HepG2 (cell line): ENCODE measurements at regions not wholly inside any gene's neighbourhood (a gene's known extent, or its start where the extent isn't known, plus 50 kb on each side); places are given as distances from the start of the nearest gene placed in this dataset.

Experiments used
- ATAC-seq: fragments of 200-7000 bp; cut with Tn5 transposase; 3 replicates; pipeline ENCODE4 v1.9.1; 2020; ENCODE audit warnings: mild to moderate bottlenecking, moderate library complexity
- BruUV-seq: library from RNA; stranded (reverse); fragments of 400-500 nt; replicated peaks from 2 replicates; lab custom pipeline; 2021; lab: Mats Ljungman, UMichigan
- CTCF ChIA-PET: fragments of 300-600 bp; formaldehyde crosslinking; extraction: SDS; loops from one replicate; lab custom pipeline; 2021; ENCODE audit warnings: low total read pairs, inconsistent platforms, low intra/inter-chr PET ratio; lab: Yijun Ruan, JAX
- POLR2A ChIA-PET: fragments of 350-600 bp; sonication (Branson Sonifier 250); formaldehyde crosslinking; loops from one replicate; lab custom pipeline; 2020; ENCODE audit warnings: antibody characterized with exemption, inconsistent platforms; lab: Yijun Ruan, JAX
- DNase-seq: peaks from one replicate; pipeline ENCODE4 v3.0.0-alpha.2; 2015; ENCODE audit warnings: low spot score
- FAIRE-seq: peaks from 3 replicates; lab custom pipeline; 2011; peaks lifted over from hg19 to GRCh38; lab: Jason Lieb, UNC
- H2AFZ ChIP-seq: one replicate; pipeline ENCODE4 v1.6.1; 2011; ENCODE audit warnings: low read length, inconsistent platforms
- H3K27ac ChIP-seq: fragments of 300-600 bp; 3 replicates; pipeline ENCODE4 v1.8.0; 2011; ENCODE audit warnings: mixed run types, mild to moderate bottlenecking, mixed read lengths, low read length, inconsistent platforms; ENCODE audit not compliant: insufficient read depth; ENCODE audit errors: extremely low read length
- H3K27me3 ChIP-seq, 2 experiments: fragments of 200-600 bp in 1 of 2; 2 replicates in 1 of 2; 3 replicates in 1 of 2; pipeline versions ENCODE4 v1.6.0 to v1.8.0; 2011; ENCODE audit warnings: low read length in 2 of 2, mild to moderate bottlenecking in 2 of 2, moderate library complexity in 2 of 2, inconsistent platforms in 1 of 2; ENCODE audit not compliant: insufficient read depth in 2 of 2, control insufficient read depth in 1 of 2
- H3K36me3 ChIP-seq, 2 experiments: fragments of 200-600 bp in 1 of 2; replicated peaks in 1 of 2; 2 replicates in 1 of 2; 3 replicates in 1 of 2; pipeline versions ENCODE4 v1.5.1 to v1.8.0; 2011; ENCODE audit warnings: low read length in 2 of 2, inconsistent platforms in 1 of 2; ENCODE audit not compliant: insufficient read depth in 2 of 2, control insufficient read depth in 1 of 2
- H3K4me1 ChIP-seq: 2 replicates; pipeline ENCODE4 v1.5.1; 2012; ENCODE audit warnings: low read length, inconsistent platforms; ENCODE audit not compliant: insufficient read depth
- H3K4me2 ChIP-seq: 2 replicates; pipeline ENCODE4 v1.6.0; 2011; ENCODE audit warnings: low read depth, low read length, inconsistent platforms
- H3K4me3 ChIP-seq, 3 experiments: fragments of 200-600 bp in 1 of 3; sonication (generic), shearing (Covaris generic) in 1 of 3; replicated peaks in 1 of 3; 2 replicates each; pipeline ENCODE4 v1.5.1; 2011 to 2016; ENCODE audit warnings: low read length in 3 of 3, inconsistent platforms in 2 of 3, low read depth in 2 of 3, mild to moderate bottlenecking in 2 of 3, control low read depth in 1 of 3, mixed read lengths in 1 of 3; ENCODE audit not compliant: insufficient read depth in 1 of 3
- H3K79me2 ChIP-seq: one replicate; pipeline ENCODE4 v1.6.1; 2011; ENCODE audit warnings: low read length, inconsistent platforms; ENCODE audit not compliant: insufficient read depth
- H3K9ac ChIP-seq: 2 replicates; pipeline ENCODE4 v1.6.0; 2011; ENCODE audit warnings: mild to moderate bottlenecking, low read depth, low read length, inconsistent platforms; ENCODE audit not compliant: insufficient read depth
- H3K9me3 ChIP-seq: 2 replicates; pipeline ENCODE4 v1.5.1; 2012; ENCODE audit warnings: mild to moderate bottlenecking, low read length
- H4K20me1 ChIP-seq: 2 replicates; pipeline ENCODE4 v1.6.0; 2011; ENCODE audit warnings: inconsistent platforms, mild to moderate bottlenecking, low read length, moderate library complexity; ENCODE audit not compliant: insufficient read depth
- DPF2 ChIP-seq: sonication (generic); formaldehyde crosslinking; IDR thresholded peaks from 2 replicates; pipeline ENCODE4 v1.4.0; 2020; ENCODE audit warnings: mild to moderate bottlenecking, low read depth, missing genetic modification reagents, borderline replicate concordance
- HNF1A ChIP-seq, 2 experiments: sonication (generic) in 1 of 2; formaldehyde crosslinking in 1 of 2; IDR thresholded peaks; 2 replicates each; pipeline versions ENCODE4 v1.4.0 to v1.6.1; 2016 to 2020; ENCODE audit warnings: borderline replicate concordance in 1 of 2, low read depth in 1 of 2, mild to moderate bottlenecking in 1 of 2, missing genetic modification reagents in 1 of 2
- PAXIP1 ChIP-seq: sonication (generic); formaldehyde crosslinking; conservative IDR thresholded peaks from 2 replicates; pipeline ENCODE4 v1.4.0; 2020; ENCODE audit warnings: mild to moderate bottlenecking, missing genetic modification reagents, moderate library complexity
- PHF5A ChIP-seq: IDR thresholded peaks from one replicate; pipeline ENCODE4 v1.6.1; 2018; ENCODE audit warnings: low read depth, missing genetic modification reagents; ENCODE audit not compliant: unreplicated experiment
- SALL2 ChIP-seq: sonication (generic); formaldehyde crosslinking; IDR thresholded peaks from 2 replicates; pipeline ENCODE4 v1.8.1; 2023; ENCODE audit warnings: mild to moderate bottlenecking, missing genetic modification reagents, inconsistent platforms
- SRY ChIP-seq: sonication (generic); formaldehyde crosslinking; IDR thresholded peaks from 2 replicates; pipeline ENCODE4 v1.8.0; 2022; ENCODE audit warnings: mild to moderate bottlenecking, missing genetic modification reagents
- ZNF510 ChIP-seq: sonication (generic); formaldehyde crosslinking; IDR thresholded peaks from 2 replicates; pipeline ENCODE4 v1.4.0; 2020; ENCODE audit warnings: low read depth, mild to moderate bottlenecking, missing genetic modification reagents
- ZNF775 ChIP-seq: sonication (generic); formaldehyde crosslinking; IDR thresholded peaks from 2 replicates; pipeline ENCODE4 v1.4.0; 2020; ENCODE audit warnings: missing genetic modification reagents, mild to moderate bottlenecking, moderate library complexity, borderline replicate concordance
- WGBS: methylation state at CpG from one replicate; pipeline ENCODE4 v1.1.6; 2017; ENCODE audit warnings: low lambda C conversion rate; 5-methylcytosine and 5-hydroxymethylcytosine counted together
- in situ Hi-C: cut with HindIII; loops from 2 replicates; pipeline ENCODE4 v1.10.0; 2017; ENCODE audit warnings: low pct_unique_long_range_greater_than_20kb; ENCODE audit not compliant: extremely low pct_ligation_motif_present
- intact Hi-C: fragments of 100-400 bp; cut with micrococcal nuclease; formaldehyde crosslinking; loops from one replicate; pipeline ENCODE4 v1.10.0; 2022; ENCODE audit not compliant: unreplicated experiment

GRCh38 chr1:58197811-58198210, 348.7 kb downstream of the OMA1 start:
- ChIA-PET CTCF (no interaction called here), POLR2A (no interaction called here)
- Histone ChIP-seq H3K9ac (no peak overlapping the region), H3K79me2 (no peaks in the 10 kb centered on the region), H3K27ac (no peak overlapping the region), H2AFZ (no peak overlapping the region), H3K27me3 (no peaks in the 10 kb centered on the region), H3K36me3 (no peaks in the 10 kb centered on the region), H3K4me3 (no peak overlapping the region), H3K4me2 (no peak overlapping the region), H3K4me1 (no peaks in the 10 kb centered on the region), H4K20me1 (no peaks in the 10 kb centered on the region), H3K9me3 (no peaks in the 10 kb centered on the region)
- ATAC-seq (no peak), FAIRE-seq (no peak), DNase-seq (no peak)
- intact Hi-C loops (no loop called here), in situ Hi-C loops (no loop called here)
- BruUV-seq: no TSS peak
- no peak for TF ChIP-seq ZNF510 (CRISPR knock-in tag)
- no peak for TF ChIP-seq ZNF775 (CRISPR knock-in tag)
- TF ChIP-seq DPF2 (CRISPR knock-in tag): no peak
- no peak for TF ChIP-seq PHF5A (CRISPR knock-in tag)
- no peak for TF ChIP-seq SRY (CRISPR knock-in tag)
- 0% methylated on average over 1 of the region's 1 CpG for WGBS

- H3K4me3 ChIP-seq: no peak overlapping the region
- no peaks in the 10 kb centered on the region for H3K79me2 ChIP-seq
- H3K4me2 ChIP-seq: no peak overlapping the region
- H3K27ac ChIP-seq: no peak overlapping the region
- no peaks in the 10 kb centered on the region for H4K20me1 ChIP-seq
- H3K4me1 ChIP-seq: no peaks in the 10 kb centered on the region
- POLR2A ChIA-PET: no interaction called here
- no peaks in the 10 kb centered on the region for H3K27me3 ChIP-seq
- WGBS: 33% methylated on average over 10 of the region's 10 CpGs
- no peak for DNase-seq
- BruUV-seq: no TSS peak
- H2AFZ ChIP-seq: no peak overlapping the region
- in situ Hi-C loops: no loop called here
- no peak overlapping the region for H3K9ac ChIP-seq
- intact Hi-C loops: no loop called here
- H3K9me3 ChIP-seq: no peaks in the 10 kb centered on the region
- no peak for ATAC-seq
- no peak for FAIRE-seq
- H3K36me3 ChIP-seq: no peaks in the 10 kb centered on the region
- CTCF ChIA-PET: no interaction called here
- no peak for TF ChIP-seq HNF1A (IDR thresholded peaks at IDR 0.05; ENCODE audit: low read depth)
- TF ChIP-seq HNF1A (CRISPR knock-in tag; IDR thresholded peaks at IDR 0.05; ENCODE audit: borderline replicate concordance): no peak
- no peak for TF ChIP-seq PAXIP1 (CRISPR knock-in tag)
- TF ChIP-seq SALL2 (CRISPR knock-in tag): no peak
Measured at GRCh38 chr1:58190267-58190988, 356.1 kb downstream of the OMA1 start.
